HG02642 (cell line): ENCODE measurements at regions not wholly inside any gene's neighbourhood (a gene's known extent, or its start where the extent isn't known, plus 50 kb on each side); places are given as distances from the start of the nearest gene placed in this dataset.
A peak's percentile ranks its signal among the peaks of the same experiment; 100 is the strongest.

Experiments
- ATAC-seq: cut with Tn5 transposase; IDR thresholded peaks from one replicate; pipeline ENCODE4 v1.9.1; 2021; ENCODE audit warnings: mild to moderate bottlenecking; ENCODE audit not compliant: unreplicated experiment, poor library complexity

GRCh38 chr13:50340551-50341287 is 325.5 kb downstream of the KCNRG start:
- no peak for ATAC-seq

DNA sequence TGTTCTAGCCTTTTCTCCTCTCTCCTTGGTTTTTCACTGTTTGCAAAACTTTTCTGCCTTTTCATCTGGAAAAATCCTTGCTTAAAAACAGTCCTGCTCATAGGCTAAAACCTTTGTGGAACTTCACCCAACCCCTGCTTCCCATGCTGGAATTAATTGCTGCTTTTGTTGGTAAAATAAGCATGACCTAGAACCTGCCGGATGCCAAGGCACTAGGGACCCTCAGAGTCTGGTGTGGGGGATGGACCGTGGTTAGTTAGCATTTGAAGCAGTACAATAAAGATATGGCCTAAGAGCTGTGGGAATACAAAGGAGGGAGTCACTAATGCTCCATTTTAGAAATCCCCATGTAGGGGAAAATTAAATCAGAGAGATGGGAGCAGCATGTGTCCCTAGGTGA is 326.3 kb downstream of the KCNRG start:
- no peak for ATAC-seq

DNA sequence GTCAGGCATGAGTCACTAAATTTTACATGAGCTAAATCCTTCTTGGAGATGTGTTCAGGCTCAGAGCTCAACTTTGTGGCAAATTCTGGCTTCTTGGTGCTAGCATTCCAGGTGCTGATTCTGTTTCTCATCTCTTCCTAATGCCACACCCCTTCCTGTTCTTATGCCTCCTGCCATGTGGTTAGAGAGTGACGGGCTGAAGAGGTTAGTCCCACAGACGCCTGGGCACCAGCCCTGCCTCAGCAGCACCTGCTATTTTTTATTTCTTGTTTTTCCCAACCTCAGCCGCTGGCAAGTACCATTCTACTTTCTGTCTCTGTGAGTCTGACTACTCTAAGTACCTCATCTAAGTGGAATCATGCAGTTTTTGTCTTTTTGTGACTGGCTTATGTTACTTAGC is 329.5 kb downstream of the KCNRG start:
- ATAC-seq = no peak

- ATAC-seq = no peak
Measured at GRCh38 chr13:50345804-50346203, 330.6 kb downstream of the KCNRG start.

GRCh38 chr13:50348371-50348770 is 333.1 kb downstream of the KCNRG start:
- ATAC-seq = no peak

DNA sequence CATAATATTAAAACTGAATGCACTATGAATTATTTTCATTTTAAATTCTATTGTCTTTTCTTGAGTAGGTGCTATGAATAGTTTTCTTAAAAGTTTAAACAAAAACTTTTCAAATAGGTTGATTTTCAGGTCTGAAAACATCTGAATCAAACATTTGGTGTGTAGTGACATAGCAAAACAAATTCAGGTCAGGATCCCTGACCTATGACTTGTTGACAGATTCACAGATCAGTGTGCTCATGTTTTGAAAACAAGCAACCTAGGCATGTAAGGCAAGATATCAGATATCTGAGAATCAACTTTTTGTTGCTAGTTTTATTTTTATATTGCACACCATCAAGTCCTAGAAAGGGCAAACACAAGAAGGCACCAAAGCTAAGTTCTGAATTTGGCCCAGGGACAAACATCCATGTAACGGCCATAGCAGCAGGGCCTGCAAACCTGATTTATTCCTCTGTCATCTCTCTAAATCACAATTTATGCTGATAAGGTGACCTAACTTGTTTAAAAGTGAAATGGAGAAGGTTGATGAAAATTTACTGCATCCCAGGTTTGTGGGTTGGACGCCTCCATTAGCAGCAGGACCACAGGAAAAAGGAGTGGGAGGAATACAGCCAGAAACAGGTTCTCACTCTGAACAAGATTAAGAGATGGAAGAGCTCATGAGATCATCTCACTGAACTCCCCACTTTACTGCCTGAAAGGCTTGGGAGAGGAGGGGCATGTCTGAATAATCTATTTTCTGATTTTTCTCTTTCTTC is 337.7 kb downstream of the KCNRG start:
- no peak for ATAC-seq

DNA sequence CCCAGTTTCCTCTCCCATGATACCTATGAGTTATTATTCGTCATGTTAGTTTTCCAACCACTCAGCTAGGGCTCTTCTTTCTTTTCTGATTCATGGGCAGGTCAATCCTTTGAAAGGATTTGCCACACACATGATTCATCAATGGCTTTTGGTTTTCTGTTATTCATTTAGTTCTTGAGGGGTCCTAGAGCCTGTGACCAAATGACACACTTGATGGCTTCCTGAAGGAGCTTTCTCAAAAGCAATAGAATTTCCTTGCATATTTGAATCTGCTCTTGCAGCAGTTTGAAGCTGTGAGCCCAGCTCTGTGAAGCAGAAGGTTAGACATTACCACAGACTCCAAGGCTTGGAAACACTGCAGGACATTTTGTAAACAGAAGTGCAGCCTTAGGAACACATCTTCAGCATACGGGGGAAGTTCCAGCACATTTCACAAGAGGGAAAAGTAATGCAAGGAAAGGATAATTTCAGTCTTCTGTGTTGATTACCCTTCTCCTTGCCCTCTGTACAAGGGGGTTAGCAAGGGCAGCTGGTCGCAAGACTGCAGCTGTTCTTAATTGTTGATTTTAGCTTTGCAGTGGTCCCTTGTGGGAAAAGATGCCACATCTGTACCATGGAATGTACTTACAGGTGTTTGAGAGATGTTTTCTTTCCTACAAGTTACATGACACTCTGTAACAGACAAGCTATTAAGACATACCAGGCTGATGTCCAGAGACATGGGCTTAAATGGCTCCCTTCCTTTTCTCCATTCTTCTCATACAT is 338.6 kb downstream of the KCNRG start:
- ATAC-seq = no peak

GRCh38 chr13:50355797-50356196 is 340.6 kb downstream of the KCNRG start:
- no peak for ATAC-seq

GRCh38 chr13:50357136-50357535 is 341.9 kb downstream of the KCNRG start:
- no peak for ATAC-seq

GRCh38 chr13:50357586-50358118 is 342.4 kb downstream of the KCNRG start:
- no peak for ATAC-seq

- ATAC-seq = no peak
Measured at GRCh38 chr13:50358231-50359040, 343.2 kb downstream of the KCNRG start.

GRCh38 chr13:50359041-50359367 is 343.8 kb downstream of the KCNRG start:
- no peak for ATAC-seq

GRCh38 chr13:50359779-50360178 is 344.5 kb downstream of the KCNRG start:
- ATAC-seq = no peak

DNA sequence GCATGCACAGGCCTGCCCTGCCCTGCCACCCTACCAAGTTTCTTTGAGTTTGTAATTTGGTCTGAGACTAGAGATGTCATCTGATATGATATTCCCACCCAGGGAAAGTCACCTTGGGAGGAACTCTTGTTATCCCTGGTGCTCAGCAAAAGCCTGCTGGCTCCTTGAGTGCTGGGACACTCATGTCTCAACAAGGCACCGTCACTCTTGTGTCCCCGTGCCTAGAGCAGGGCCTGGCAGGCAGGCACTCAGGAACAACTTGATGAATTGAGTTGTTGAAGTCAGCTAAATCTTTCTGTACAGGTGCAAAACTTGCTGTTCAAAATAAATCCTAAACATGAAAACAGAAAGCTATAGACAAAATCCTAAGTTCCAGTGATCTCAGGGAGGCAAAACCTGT is 345.4 kb downstream of the KCNRG start:
- no peak for ATAC-seq

GRCh38 chr13:50361282-50361681 is 346.0 kb downstream of the KCNRG start:
- ATAC-seq = no peak

DNA sequence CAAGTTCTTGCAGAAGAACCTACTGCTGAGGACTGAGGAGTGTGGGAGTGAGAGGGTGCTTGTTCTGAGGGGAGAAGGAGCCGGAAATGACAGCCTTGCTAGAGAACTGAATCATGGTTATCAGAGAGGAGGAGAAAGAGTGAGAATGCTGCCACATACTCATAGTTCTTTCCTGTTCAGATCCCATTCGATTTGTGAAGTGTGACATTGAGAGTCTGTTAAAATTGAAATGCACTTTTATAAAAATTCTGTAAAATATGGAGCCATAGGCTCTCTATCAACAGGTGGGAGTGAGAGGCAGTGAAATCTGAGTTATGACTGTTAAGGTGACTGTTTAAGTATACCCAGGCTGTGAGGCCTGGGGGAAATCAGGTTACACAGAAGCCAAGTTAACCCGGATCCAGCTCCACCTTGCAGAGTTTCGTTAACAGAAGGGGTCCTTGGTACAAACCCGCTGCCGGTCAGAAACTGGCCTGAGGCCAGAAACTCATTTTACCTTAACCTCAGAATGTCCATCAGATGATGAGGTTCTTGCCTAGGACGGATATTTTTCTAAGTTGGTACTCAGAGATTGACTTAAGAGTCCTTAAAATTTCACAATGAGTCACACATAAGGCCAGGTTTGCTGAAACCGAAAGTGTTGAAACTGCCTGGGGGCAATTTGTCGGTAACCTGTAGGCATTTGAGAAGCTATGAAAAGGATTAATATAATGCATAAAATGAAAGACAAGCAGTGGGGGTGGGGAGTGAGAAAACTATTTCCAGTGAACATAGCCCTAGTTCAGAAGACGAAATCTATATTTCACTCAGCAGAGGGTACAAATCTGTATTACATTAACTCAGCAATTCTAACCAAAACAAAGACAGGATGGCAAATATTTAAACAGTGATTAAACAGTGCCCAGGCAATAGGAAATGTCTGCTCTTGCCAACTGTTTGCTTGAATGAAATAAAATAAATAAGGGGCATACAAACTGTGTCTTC is 350.5 kb downstream of the KCNRG start:
- ATAC-seq = peak; percentile 64

DNA sequence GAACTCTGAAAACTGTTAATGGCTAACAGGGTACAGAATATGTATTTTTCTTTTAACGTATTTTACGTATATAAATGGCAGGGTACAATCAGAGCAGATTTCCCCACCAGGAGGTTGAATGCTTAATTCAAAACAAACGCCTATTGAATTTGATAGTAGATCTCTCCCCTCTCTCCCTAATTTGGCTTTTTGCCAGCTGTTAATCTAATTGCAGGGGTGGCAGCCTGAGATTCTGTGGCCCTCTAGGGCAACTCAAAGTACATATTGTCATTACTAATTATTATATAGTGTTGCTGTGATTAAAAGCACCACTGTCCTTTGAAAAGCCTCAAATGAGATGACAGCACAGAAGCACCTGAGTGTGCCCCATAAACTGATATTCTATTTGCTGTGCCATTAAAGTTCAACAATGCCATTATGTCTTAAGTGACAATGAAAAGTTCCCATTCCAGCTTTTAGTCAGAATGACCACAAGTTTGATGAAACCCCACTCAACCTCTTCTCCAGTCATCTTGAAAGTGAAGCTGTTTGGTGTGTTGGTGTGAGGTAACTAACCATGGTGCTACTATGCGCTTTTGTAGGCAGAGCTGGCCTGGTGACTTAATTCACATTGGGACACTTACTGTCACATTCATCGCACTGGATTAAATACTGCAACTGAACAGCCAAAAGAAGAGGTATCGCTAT is 351.4 kb downstream of the KCNRG start:
- peak; percentile 51 for ATAC-seq

- no peak for ATAC-seq
Measured at GRCh38 chr13:50369646-50370045, 354.4 kb downstream of the KCNRG start.
